Activated CD8-positive, alpha-beta memory T cell treated with anti-CD3 and anti-CD28 coated beads for 4 hours (primary cell): ENCODE measurements at regions not wholly inside any gene's neighbourhood (a gene's known extent, or its start where the extent isn't known, plus 50 kb on each side); places are given as distances from the start of the nearest gene placed in this dataset.
"Not testable (repeated sequence)": the region's sequence is repeated elsewhere in the genome, so short reads cannot be mapped to it uniquely, and the experiment has no call there.

Source experiments
- DNase-seq, 2 donors: peaks; one replicate each; pipeline ENCODE4 v3.0.0-alpha.2; 2020; ENCODE audit warnings: low read depth in 2 of 2

- DNase-seq: no peak
These were observed 131.0 kb downstream of the SMIM20 start for GRCh38 chr4:26044983-26045382.

GRCh38 chr4:26047795-26048194 is 133.8 kb downstream of the SMIM20 start:
- no peak for DNase-seq

GRCh38 chr4:26048378-26048882 is 134.4 kb downstream of the SMIM20 start:
- no peak for DNase-seq

- no peak for DNase-seq
These were observed 134.9 kb downstream of the SMIM20 start for GRCh38 chr4:26048950-26049349.

DNA sequence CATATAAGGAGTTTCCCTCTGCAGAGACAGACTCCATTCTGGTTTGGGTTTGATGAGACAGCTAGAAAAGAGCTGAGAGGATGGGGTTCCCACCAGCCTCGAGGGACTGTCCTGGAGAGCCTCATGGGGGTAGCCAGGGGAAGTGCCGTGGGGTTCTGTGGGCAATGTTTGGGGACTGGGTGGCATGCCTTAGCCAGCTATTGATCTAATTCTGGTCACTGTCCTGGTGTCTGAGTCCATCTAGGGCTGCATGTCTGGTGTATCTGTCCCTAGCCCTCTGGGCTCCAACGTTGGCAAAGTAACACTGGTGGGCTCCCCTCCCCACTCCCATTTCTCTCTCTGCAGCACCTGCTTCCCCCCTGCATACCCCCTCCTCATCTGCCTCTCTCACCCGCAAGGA is 135.4 kb downstream of the SMIM20 start:
- no peak for DNase-seq

GRCh38 chr4:26050212-26050643 is 136.2 kb downstream of the SMIM20 start:
- DNase-seq: no peak

DNA sequence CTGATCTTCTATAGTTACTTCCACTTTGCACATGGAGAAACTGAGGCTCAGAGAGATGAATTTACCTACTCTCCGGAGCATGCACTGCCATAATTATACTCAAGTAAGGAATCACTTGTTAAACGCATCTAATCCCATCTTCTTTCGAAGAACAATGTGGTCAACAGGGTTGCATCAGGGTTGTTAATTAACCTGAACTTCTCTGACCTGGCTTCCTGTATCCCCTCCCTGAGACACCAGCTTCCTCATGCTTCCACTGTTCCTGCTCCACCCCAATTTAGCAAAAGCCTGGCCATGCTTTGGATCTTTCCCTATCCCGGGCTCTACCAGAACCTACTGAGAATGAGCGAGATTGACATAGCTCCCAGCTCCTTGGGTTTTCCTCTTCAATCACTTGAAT is 136.7 kb downstream of the SMIM20 start:
- no peak for DNase-seq

GRCh38 chr4:26051240-26051639 is 137.2 kb downstream of the SMIM20 start:
- no peak for DNase-seq

GRCh38 chr4:26052663-26053541 is 138.9 kb downstream of the SMIM20 start:
- DNase-seq: no peak

DNA sequence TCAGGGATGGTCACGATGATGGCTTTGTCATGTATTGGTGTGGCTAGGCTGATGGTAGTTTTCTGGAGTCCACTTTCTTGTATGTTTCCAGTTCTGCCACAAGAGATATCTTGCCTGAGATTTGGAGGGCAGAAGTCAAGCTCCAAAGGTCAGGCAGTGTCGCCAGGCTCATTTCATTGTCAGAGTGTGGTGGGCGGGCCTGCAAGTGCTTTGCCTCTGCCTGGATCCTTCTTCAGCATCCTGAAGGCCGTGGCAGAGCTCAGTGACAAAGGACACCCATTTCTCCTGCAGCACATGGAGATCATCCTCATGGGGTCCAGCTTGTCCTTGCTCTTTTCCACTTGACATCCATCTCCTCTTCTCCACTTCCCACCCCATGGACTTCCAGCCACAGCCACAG is 139.7 kb downstream of the SMIM20 start:
- no peak for DNase-seq

GRCh38 chr4:26055855-26056254 is 141.8 kb downstream of the SMIM20 start:
- DNase-seq: no peak

- DNase-seq: no peak
These were observed 142.4 kb downstream of the SMIM20 start for GRCh38 chr4:26056406-26056805.

- DNase-seq: not testable (repeated sequence)
These were observed 143.8 kb downstream of the SMIM20 start for GRCh38 chr4:26057839-26058238.

DNA sequence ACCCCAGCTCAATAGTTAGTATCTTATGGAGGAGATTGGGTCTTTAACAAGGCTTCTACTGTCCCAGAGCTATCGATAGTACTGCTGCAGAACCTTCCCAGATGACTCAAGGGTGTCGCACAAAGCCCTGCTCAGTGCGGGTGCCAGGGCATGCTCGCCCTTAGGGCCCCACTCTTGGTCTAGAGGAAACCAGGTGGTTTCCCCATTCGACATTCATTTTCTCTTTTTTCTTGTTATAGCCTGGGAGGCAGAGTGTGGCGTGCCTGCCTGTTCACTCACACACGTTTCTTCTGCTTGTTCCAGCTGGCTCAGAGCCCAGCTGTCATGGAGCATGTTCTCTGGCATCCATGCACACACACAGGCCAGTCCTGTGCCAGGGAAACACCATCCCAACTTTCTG is 144.5 kb downstream of the SMIM20 start:
- DNase-seq: no peak

- DNase-seq: no peak
These were observed 145.6 kb downstream of the SMIM20 start for GRCh38 chr4:26059391-26060154.

GRCh38 chr4:26060286-26060685 is 146.3 kb downstream of the SMIM20 start:
- no peak for DNase-seq

- no peak for DNase-seq
These were observed 147.4 kb downstream of the SMIM20 start for GRCh38 chr4:26061248-26061986.

DNA sequence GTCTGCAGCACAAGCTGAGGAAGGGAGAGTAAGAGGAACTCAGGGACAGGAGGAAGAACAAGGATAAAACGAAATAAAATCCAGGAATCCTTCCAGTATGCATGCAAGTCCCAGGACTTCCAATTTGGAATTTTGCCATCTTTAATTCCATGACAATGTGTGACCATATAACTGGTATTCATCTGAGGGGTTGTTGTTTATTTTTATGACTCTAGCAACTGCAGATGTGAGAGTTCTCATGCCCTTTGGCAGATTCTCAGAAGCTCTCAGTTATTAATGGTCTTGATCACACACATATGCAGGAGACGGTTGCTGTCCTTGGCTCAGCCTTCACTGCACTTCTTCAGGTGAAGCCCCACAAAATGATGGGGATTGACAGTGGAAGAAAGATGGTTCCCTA is 148.2 kb downstream of the SMIM20 start:
- DNase-seq: no peak

- DNase-seq: not testable (repeated sequence)
These were observed 150.0 kb downstream of the SMIM20 start for GRCh38 chr4:26064009-26064408.

DNA sequence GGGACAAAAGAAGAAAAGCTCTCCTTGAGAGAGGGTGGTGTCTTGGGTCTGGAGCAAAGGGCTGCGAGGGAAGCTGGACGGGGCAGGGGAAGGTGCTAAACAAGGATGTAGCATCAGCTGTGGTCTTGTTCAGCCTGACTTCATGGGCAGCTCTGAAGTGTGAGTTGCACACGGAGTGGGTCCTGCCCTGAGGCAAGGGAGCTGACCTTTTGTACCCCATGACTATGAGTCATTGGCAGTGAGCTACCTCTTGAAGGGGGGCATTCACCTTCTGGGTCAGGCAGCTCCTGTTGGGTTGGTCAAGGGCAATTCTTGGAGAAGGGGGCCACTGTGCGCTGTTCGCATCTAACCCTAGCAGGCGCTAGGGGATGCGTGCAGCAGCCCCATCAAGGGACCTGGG is 151.8 kb downstream of the SMIM20 start:
- no peak for DNase-seq

DNA sequence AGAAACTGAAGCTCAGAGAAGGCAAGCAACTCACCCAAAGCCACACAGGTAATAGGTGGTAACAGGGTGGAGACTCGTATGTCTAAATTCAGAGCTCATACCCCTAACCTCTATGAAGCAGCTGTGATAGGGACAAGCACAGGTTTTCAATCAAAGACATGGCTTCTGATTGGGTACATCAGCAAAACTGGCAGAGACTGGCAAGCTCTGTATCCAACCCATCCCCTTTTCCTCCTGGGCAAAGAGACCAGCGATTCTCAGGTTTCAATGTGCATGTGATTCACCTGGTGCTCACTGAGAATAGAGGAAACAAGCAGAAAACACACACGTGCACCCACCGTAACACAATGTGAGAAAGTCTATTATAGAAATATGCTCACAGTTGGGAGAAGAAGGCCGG is 153.0 kb downstream of the SMIM20 start:
- no peak for DNase-seq

GRCh38 chr4:26069218-26069617 is 155.2 kb downstream of the SMIM20 start:
- DNase-seq: no peak
